ENCODE measurements at regions not wholly inside any gene's neighbourhood (a gene's known extent, or its start where the extent isn't known, plus 50 kb on each side); places are given as distances from the start of the nearest gene placed in this dataset.

DNA sequence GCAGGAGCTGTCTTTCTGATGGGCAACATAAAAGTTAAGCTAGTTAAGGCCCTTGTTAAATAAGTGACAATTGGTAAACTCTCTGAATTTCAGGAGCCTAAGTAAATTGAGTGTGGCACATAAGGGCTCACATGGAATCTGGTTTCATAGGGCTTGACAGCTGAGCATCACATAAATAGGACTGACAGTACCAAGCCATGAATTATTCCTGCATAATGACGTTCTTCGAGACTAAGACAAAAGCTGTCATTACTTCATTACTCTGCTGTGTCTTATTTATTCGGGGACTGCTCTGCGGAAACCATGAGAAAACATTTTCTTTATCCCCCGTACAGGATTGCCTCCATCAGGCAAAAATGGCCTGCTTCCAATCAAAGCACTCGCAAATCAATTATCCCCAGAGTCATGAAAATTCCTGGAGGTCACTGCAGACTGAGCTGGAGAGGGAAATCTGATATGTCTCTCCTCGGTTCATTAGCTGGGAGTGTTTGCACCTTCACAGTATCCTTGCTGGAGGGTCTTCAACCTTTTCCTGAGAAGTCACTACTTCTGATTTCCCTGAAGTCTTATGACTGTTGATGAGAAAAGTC lies 311.4 kb downstream of the CDH26 start:
- DNase-seq (ENCODE audit: low read depth in 1 of 2, low spot score in 2 of 2) (no peak), FAIRE-seq (no peak)
- Histone ChIP-seq H2AFZ (ENCODE audit: low read length) (no peak overlapping the region), H2BK120ac (replicated peaks; ENCODE audit: low read depth, low read length) (no peak overlapping the region), H3K4me3 (ENCODE audit: extremely low read depth in 1 of 4, insufficient read depth in 2 of 4, low read depth in 3 of 4, low read length in 4 of 4) (no peak overlapping the region), H2BK15ac (ENCODE audit: low read length) (no peak overlapping the region), H3K9me3 (ENCODE audit: insufficient read depth in 2 of 2, low read depth in 1 of 2, low read length in 1 of 2) (peaks cover 3 to 6% of the 10 kb centered on the region in 2 experiments; a peak in 1 of 4 replicates), H3K79me1 (ENCODE audit: low read depth, low read length) (no peaks in the 10 kb centered on the region), H3K4me1 (replicated peaks in 1 of 4; ENCODE audit: control insufficient read depth in 3 of 4, insufficient read depth in 4 of 4, low read length in 3 of 4) (no peaks in the 10 kb centered on the region; a peak in 1 of 7 replicates), H3K23me2 (ENCODE audit: low read depth, low read length) (no peaks in the 10 kb centered on the region), H3K18ac (ENCODE audit: extremely low read depth, low read length) (no peak overlapping the region), H4K91ac (replicated peaks; ENCODE audit: insufficient read length, low read length) (no peak overlapping the region), H4K8ac (ENCODE audit: extremely low read depth, insufficient read depth, low read length) (no peak overlapping the region), H3K23ac (ENCODE audit: insufficient read length) (no peak overlapping the region), H3K4me2 (ENCODE audit: insufficient read depth in 1 of 2, low read depth in 2 of 2, low read length in 2 of 2) (no peak overlapping the region), H3K14ac (ENCODE audit: insufficient read length) (no peak overlapping the region), H2BK12ac (ENCODE audit: low read depth, low read length) (no peak overlapping the region), H3K27me3 (replicated peaks in 1 of 4; ENCODE audit: control insufficient read depth in 3 of 4, extremely low read depth in 1 of 4, insufficient read depth in 3 of 4, low read length in 3 of 4) (no peaks in the 10 kb centered on the region; a peak in 2 of 7 replicates), H3K56ac (replicated peaks; ENCODE audit: insufficient read length, low read depth, low read length) (no peak overlapping the region), H3K36me3 (ENCODE audit: control insufficient read depth in 2 of 4, insufficient read depth in 4 of 4, low read length in 3 of 4) (no peaks in the 10 kb centered on the region), H2AK5ac (ENCODE audit: low read depth, low read length) (no peak overlapping the region), H3K79me2 (ENCODE audit: control insufficient read depth in 1 of 2, insufficient read depth in 2 of 2, low read length in 2 of 2) (no peaks in the 10 kb centered on the region), H3K4ac (replicated peaks; ENCODE audit: insufficient read length, low read depth, low read length) (no peak overlapping the region), H3K9ac (replicated peaks in 1 of 4; ENCODE audit: extremely low read depth in 1 of 4, low read depth in 3 of 4, low read length in 3 of 4) (no peak overlapping the region), H4K5ac (ENCODE audit: insufficient read length, low read depth, low read length) (no peak overlapping the region), H3K27ac (ENCODE audit: low read depth, low read length) (no peak overlapping the region), H2BK20ac (ENCODE audit: low read length) (no peak overlapping the region), H4K20me1 (replicated peaks in 1 of 2; ENCODE audit: control insufficient read depth in 1 of 2, insufficient read depth in 2 of 2, low read length in 2 of 2) (no peaks in the 10 kb centered on the region), H2BK5ac (ENCODE audit: low read depth, low read length) (no peak overlapping the region)
- CTCF ChIA-PET (ENCODE audit: partially characterized antibody) = no interaction called here
- TF ChIP-seq SIRT6 (IDR thresholded peaks at IDR 0.05; ENCODE audit: low read length) (no peak), SIX5 (IDR thresholded peaks at IDR 0.05; ENCODE audit: low read depth, low read length) (no peak), RFX5 (IDR thresholded peaks at IDR 0.05; ENCODE audit: borderline replicate concordance, low read depth, low read length) (no peak), NANOG (IDR thresholded peaks at IDR 0.05; ENCODE audit: insufficient read depth, low read depth, low read length, poor library complexity, severe bottlenecking) (no peak), RNF2 (IDR thresholded peaks at IDR 0.05; ENCODE audit: borderline replicate concordance, low read depth, low read length, missing control alignments, poor library complexity, severe bottlenecking) (no peak), SAP30 (IDR thresholded peaks at IDR 0.05; ENCODE audit: insufficient read depth, insufficient replicate concordance, low read length) (no peak), BCL11A (IDR thresholded peaks at IDR 0.05; ENCODE audit: low read depth in 2 of 2, low read length in 2 of 2) (no peak)
- TF ChIP-seq, protein P1, sequence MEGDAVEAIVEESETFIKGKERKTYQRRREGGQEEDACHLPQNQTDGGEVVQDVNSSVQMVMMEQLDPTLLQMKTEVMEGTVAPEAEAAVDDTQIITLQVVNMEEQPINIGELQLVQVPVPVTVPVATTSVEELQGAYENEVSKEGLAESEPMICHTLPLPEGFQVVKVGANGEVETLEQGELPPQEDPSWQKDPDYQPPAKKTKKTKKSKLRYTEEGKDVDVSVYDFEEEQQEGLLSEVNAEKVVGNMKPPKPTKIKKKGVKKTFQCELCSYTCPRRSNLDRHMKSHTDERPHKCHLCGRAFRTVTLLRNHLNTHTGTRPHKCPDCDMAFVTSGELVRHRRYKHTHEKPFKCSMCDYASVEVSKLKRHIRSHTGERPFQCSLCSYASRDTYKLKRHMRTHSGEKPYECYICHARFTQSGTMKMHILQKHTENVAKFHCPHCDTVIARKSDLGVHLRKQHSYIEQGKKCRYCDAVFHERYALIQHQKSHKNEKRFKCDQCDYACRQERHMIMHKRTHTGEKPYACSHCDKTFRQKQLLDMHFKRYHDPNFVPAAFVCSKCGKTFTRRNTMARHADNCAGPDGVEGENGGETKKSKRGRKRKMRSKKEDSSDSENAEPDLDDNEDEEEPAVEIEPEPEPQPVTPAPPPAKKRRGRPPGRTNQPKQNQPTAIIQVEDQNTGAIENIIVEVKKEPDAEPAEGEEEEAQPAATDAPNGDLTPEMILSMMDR (IDR thresholded peaks at IDR 0.05; ENCODE audit: control extremely low read depth in 1 of 3, insufficient read depth in 1 of 3, low read depth in 1 of 3, low read length in 3 of 3) = no peak
- POLR2A ChIA-PET (ENCODE audit: partially characterized antibody) = no interaction called here
- WGBS, 2 experiments (ENCODE audit: extremely low coverage in 1 of 2, insufficient coverage in 1 of 2, insufficient read length in 1 of 2, insufficient replicate concordance in 2 of 2, low coverage in 1 of 2, low lambda C conversion rate in 2 of 2, missing lambda C conversion rate in 1 of 2) = 85% methylated on average over 7 of the region's 7 CpGs; no CpG with 5 or more reads in 1 of the 2 experiments

Data from H1 (cell line).